ENCODE measurements at regions not wholly inside any gene's neighbourhood (a gene's known extent, or its start where the extent isn't known, plus 50 kb on each side); places are given as distances from the start of the nearest gene placed in this dataset.

- no peak for DNase-seq
Observed at GRCh38 chr5:126366199-126366560, 57.0 kb upstream of the GRAMD2B start.

DNA sequence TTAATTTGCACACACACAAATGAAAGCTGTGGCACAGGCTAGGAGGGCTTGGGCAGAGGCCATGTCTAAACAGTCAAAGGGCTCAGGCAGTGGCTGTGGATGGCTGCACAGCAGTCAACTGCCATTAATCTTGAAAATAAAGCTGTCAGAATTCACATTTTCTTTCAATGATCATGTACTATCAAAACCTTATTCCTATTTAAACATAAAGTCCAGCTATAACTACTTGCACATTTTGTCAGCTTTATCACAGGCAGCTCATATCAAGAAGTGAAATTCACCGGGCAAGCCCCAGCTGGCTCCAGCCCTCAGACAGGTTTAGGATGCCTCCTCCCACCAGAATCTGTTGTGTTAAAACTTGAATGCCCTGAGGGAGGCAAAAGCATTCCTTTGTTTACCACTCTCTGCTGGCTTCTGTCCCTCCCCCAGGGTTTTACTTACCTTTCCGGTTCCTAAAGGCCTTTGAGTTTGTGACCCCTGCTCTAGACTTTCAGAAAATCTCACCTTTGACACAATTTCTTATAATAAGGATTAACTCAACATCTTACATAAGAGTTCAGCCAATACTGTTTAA lies 54.9 kb upstream of the GRAMD2B start:
- peak; percentile 86 for DNase-seq

- DNase-seq, result no peak
Observed at GRCh38 chr5:126369083-126369482, 54.1 kb upstream of the GRAMD2B start.

- DNase-seq, result no peak
Observed at GRCh38 chr5:126369995-126370731, 53.0 kb upstream of the GRAMD2B start.

GRCh38 chr5:126370796-126371718 lies 52.2 kb upstream of the GRAMD2B start:
- no peak for DNase-seq

DNA sequence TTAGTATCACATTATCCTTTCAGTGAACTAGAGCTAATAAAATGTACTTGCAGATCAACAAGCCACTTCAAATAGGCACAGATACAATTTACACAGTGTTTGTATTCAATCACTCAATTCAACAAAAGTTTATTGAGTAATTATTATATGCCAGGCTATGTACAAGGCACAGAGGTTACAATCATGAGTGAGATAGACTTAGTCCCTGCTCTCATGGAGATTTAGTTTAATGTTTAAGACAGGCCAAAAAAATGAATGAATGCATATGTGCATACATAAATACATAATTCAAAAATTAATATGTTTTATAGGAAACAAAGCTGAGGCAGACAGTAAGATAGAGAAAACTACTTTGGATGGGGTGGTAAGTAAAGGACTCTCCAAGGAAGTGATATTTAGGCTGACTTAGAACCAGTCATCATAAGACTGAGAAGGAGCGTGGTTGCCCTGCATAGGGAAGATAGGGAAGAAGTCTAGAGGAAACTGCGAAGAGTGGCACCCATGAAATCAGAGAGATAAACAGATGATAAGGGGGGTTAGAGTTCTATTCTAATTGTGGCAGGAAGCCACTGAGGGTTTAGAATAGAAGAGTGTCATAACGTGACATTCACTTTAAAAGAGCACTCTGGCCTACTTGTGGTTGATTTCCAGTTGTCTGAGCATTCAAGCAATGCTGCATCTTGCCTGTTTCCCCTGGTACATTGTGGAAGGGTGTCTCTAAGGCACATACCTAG lies 49.7 kb upstream of the GRAMD2B start:
- DNase-seq, result peak; percentile 60

All from islet precursor cell (in vitro differentiated cells).